Ectodermal cell (in vitro differentiated cells): ENCODE measurements at regions not wholly inside any gene's neighbourhood (a gene's known extent, or its start where the extent isn't known, plus 50 kb on each side); places are given as distances from the start of the nearest gene placed in this dataset.
"Not testable (repeated sequence)": the region's sequence is repeated elsewhere in the genome, so short reads cannot be mapped to it uniquely, and the experiment has no call there.

Experiments used
- H3K27ac ChIP-seq: 2 replicates; pipeline ENCODE4 v1.7.0; 2013; ENCODE audit warnings: mild to moderate bottlenecking, low read depth, low read length; ENCODE audit not compliant: insufficient read depth, poor library complexity, severe bottlenecking
- H3K27me3 ChIP-seq: 2 replicates; pipeline ENCODE4 v1.7.0; 2013; ENCODE audit warnings: mild to moderate bottlenecking, low read length; ENCODE audit not compliant: insufficient read depth, control insufficient read depth, poor library complexity, severe bottlenecking
- H3K36me3 ChIP-seq: one replicate; pipeline ENCODE4 v1.7.0; 2013; ENCODE audit warnings: low read length; ENCODE audit not compliant: control insufficient read depth, insufficient read depth
- H3K4me1 ChIP-seq: one replicate; pipeline ENCODE4 v1.7.0; 2013; ENCODE audit warnings: low read length; ENCODE audit not compliant: control insufficient read depth, insufficient read depth
- H3K4me3 ChIP-seq: 2 replicates; pipeline ENCODE4 v1.7.0; 2013; ENCODE audit warnings: low read depth, low read length, control low read depth; ENCODE audit not compliant: insufficient read depth
- H3K9me3 ChIP-seq: 2 replicates; pipeline ENCODE4 v1.7.0; 2013; ENCODE audit warnings: mild to moderate bottlenecking, low read length, moderate library complexity; ENCODE audit not compliant: control insufficient read depth
- WGBS, 2 experiments: methylation state at CpG; one replicate each; pipeline ENCODE4 v1.1.7; 2013; ENCODE audit warnings: missing lambda C conversion rate in 2 of 2; 5-methylcytosine and 5-hydroxymethylcytosine counted together

GRCh38 chr6:86148586-86148985, 505.9 kb upstream of the SYNCRIP start:
- 90 to 92% methylated on average over 7 of the region's 7 CpGs for WGBS, 2 experiments
- Histone ChIP-seq H3K9me3 (no peaks in the 10 kb centered on the region), H3K36me3 (no peaks in the 10 kb centered on the region), H3K4me1 (peaks cover 4% of the 10 kb centered on the region), H3K27ac (no peak overlapping the region), H3K4me3 (no peak overlapping the region), H3K27me3 (no peaks in the 10 kb centered on the region)

- WGBS, 2 experiments, result 89 to 90% methylated on average over 5 of the region's 5 CpGs
- no peaks in the 10 kb centered on the region for H3K9me3 ChIP-seq
- H3K36me3 ChIP-seq, result no peaks in the 10 kb centered on the region
- H3K27ac ChIP-seq, result no peak overlapping the region
- H3K4me1 ChIP-seq, result peaks cover 4% of the 10 kb centered on the region
- H3K4me3 ChIP-seq, result no peak overlapping the region
- H3K27me3 ChIP-seq, result no peaks in the 10 kb centered on the region
These were observed 505.2 kb upstream of the SYNCRIP start for GRCh38 chr6:86147859-86148258.

GRCh38 chr6:86147311-86147710, 504.6 kb upstream of the SYNCRIP start:
- no peak overlapping the region for H3K4me3 ChIP-seq
- H3K36me3 ChIP-seq, result no peaks in the 10 kb centered on the region
- H3K27me3 ChIP-seq, result no peaks in the 10 kb centered on the region
- H3K4me1 ChIP-seq, result peaks cover 4% of the 10 kb centered on the region
- 97 to 100% methylated on average over 1 to 2 of the region's 3 CpGs for WGBS, 2 experiments
- H3K9me3 ChIP-seq, result no peaks in the 10 kb centered on the region
- H3K27ac ChIP-seq, result no peak overlapping the region

GRCh38 chr6:86146751-86147150, 504.1 kb upstream of the SYNCRIP start:
- 91 to 94% methylated on average over 3 of the region's 3 CpGs for WGBS, 2 experiments
- not testable (repeated sequence) for H3K4me1 ChIP-seq, H3K27me3 ChIP-seq, H3K27ac ChIP-seq, H3K9me3 ChIP-seq, H3K4me3 ChIP-seq, H3K36me3 ChIP-seq

- Histone ChIP-seq H3K36me3 (no peaks in the 10 kb centered on the region), H3K27me3 (no peaks in the 10 kb centered on the region), H3K4me1 (no peaks in the 10 kb centered on the region), H3K4me3 (no peak overlapping the region), H3K27ac (no peak overlapping the region), H3K9me3 (no peaks in the 10 kb centered on the region)
- 90 to 92% methylated on average over 2 of the region's 2 CpGs for WGBS, 2 experiments
These were observed 499.6 kb upstream of the SYNCRIP start for GRCh38 chr6:86142326-86142725.

GRCh38 chr6:86128130-86128814, 485.6 kb upstream of the SYNCRIP start:
- no peak overlapping the region for H3K4me3 ChIP-seq
- H3K36me3 ChIP-seq, result no peaks in the 10 kb centered on the region
- WGBS, 2 experiments, result 93 to 96% methylated on average over 5 to 6 of the region's 7 CpGs

GRCh38 chr6:86122086-86122485, 479.4 kb upstream of the SYNCRIP start:
- no peaks in the 10 kb centered on the region for H3K27me3 ChIP-seq
- H3K27ac ChIP-seq, result no peak overlapping the region
- H3K36me3 ChIP-seq, result no peaks in the 10 kb centered on the region
- no peaks in the 10 kb centered on the region for H3K9me3 ChIP-seq
- no peak overlapping the region for H3K4me3 ChIP-seq
- no peaks in the 10 kb centered on the region for H3K4me1 ChIP-seq

More at GRCh38 chr6:86128130-86128814, 485.6 kb upstream of the SYNCRIP start:
- H3K4me1 ChIP-seq, result no peaks in the 10 kb centered on the region
- H3K27ac ChIP-seq, result no peak overlapping the region
- H3K27me3 ChIP-seq, result no peaks in the 10 kb centered on the region
- no peaks in the 10 kb centered on the region for H3K9me3 ChIP-seq

GRCh38 chr6:86118271-86118670, 475.6 kb upstream of the SYNCRIP start:
- no peaks in the 10 kb centered on the region for H3K36me3 ChIP-seq
- no peak overlapping the region for H3K4me3 ChIP-seq
- H3K27ac ChIP-seq, result no peak overlapping the region

GRCh38 chr6:86107985-86108384, 465.3 kb upstream of the SYNCRIP start:
- no peak overlapping the region for H3K27ac ChIP-seq
- H3K36me3 ChIP-seq, result no peaks in the 10 kb centered on the region
- 89 to 95% methylated on average over 1 to 2 of the region's 2 CpGs for WGBS, 2 experiments
- H3K27me3 ChIP-seq, result no peaks in the 10 kb centered on the region
- no peak overlapping the region for H3K4me3 ChIP-seq
- no peaks in the 10 kb centered on the region for H3K9me3 ChIP-seq
- no peaks in the 10 kb centered on the region for H3K4me1 ChIP-seq

More at GRCh38 chr6:86118271-86118670, 475.6 kb upstream of the SYNCRIP start:
- Histone ChIP-seq H3K27me3 (no peaks in the 10 kb centered on the region), H3K4me1 (no peaks in the 10 kb centered on the region), H3K9me3 (no peaks in the 10 kb centered on the region)

GRCh38 chr6:86087954-86088353, 445.3 kb upstream of the SYNCRIP start:
- H3K9me3 ChIP-seq, result no peaks in the 10 kb centered on the region
- no peaks in the 10 kb centered on the region for H3K4me1 ChIP-seq
- no peak overlapping the region for H3K27ac ChIP-seq
- no peak overlapping the region for H3K4me3 ChIP-seq
- no peaks in the 10 kb centered on the region for H3K27me3 ChIP-seq
- 93 to 94% methylated on average over 2 of the region's 2 CpGs for WGBS, 2 experiments
- H3K36me3 ChIP-seq, result no peaks in the 10 kb centered on the region

GRCh38 chr6:86079938-86080337, 437.3 kb upstream of the SYNCRIP start:
- 86 to 91% methylated on average over 1 of the region's 1 CpG for WGBS, 2 experiments

More at GRCh38 chr6:86079938-86080337, 437.3 kb upstream of the SYNCRIP start:
- no peaks in the 10 kb centered on the region for H3K27me3 ChIP-seq
- no peak overlapping the region for H3K27ac ChIP-seq
- no peaks in the 10 kb centered on the region for H3K4me1 ChIP-seq
- no peaks in the 10 kb centered on the region for H3K9me3 ChIP-seq
- no peaks in the 10 kb centered on the region for H3K36me3 ChIP-seq
- no peak overlapping the region for H3K4me3 ChIP-seq
